Lung (tissue), 11 donors: ENCODE measurements at regions not wholly inside any gene's neighbourhood (a gene's known extent, or its start where the extent isn't known, plus 50 kb on each side); places are given as distances from the start of the nearest gene placed in this dataset.

Experiments
- ATAC-seq: fragments of 200-7000 bp; cut with Tn5 transposase; one replicate; pipeline ENCODE4 v1.9.1; 2020; ENCODE audit warnings: moderate number of reproducible peaks; ENCODE audit not compliant: insufficient read depth, low FRiP score
- DNase-seq, 3 donors: peaks; one replicate each; pipeline ENCODE4 v3.0.0-alpha.2; 2013 to 2017
- H3K27ac ChIP-seq, 2 donors: one replicate each; pipeline ENCODE4 v1.5.1; 2013; ENCODE audit warnings: mild to moderate bottlenecking in 2 of 2, moderate library complexity in 2 of 2, control low read depth in 1 of 2, inconsistent platforms in 1 of 2, low read depth in 1 of 2, low read length in 1 of 2
- H3K27me3 ChIP-seq, 3 donors: one replicate each; pipeline ENCODE4 v1.5.1; 2013; ENCODE audit warnings: low read length in 2 of 3; ENCODE audit not compliant: control insufficient read depth in 3 of 3, insufficient read depth in 3 of 3
- H3K36me3 ChIP-seq, 4 donors: one replicate each; pipeline ENCODE4 v1.5.1; 2013; ENCODE audit warnings: low read length in 4 of 4, mild to moderate bottlenecking in 1 of 4, moderate library complexity in 1 of 4; ENCODE audit not compliant: control insufficient read depth in 4 of 4, insufficient read depth in 4 of 4
- H3K4me1 ChIP-seq, 5 donors: one replicate each; pipeline ENCODE4 v1.5.1; 2013; ENCODE audit warnings: low read length in 5 of 5, mild to moderate bottlenecking in 2 of 5, moderate library complexity in 1 of 5; ENCODE audit not compliant: control insufficient read depth in 5 of 5, insufficient read depth in 5 of 5
- H3K4me3 ChIP-seq: one replicate; pipeline ENCODE4 v1.5.1; 2013; ENCODE audit warnings: mild to moderate bottlenecking, control low read depth, moderate library complexity
- H3K9ac ChIP-seq, 2 donors: one replicate each; pipeline ENCODE4 v1.5.1; 2013; ENCODE audit warnings: low read length in 2 of 2, control low read depth in 1 of 2; ENCODE audit not compliant: insufficient read depth in 1 of 2
- H3K9me3 ChIP-seq, 4 donors: one replicate each; pipeline ENCODE4 v1.5.1; 2013; ENCODE audit warnings: low read length in 3 of 4, mild to moderate bottlenecking in 1 of 4, moderate library complexity in 1 of 4; ENCODE audit not compliant: control insufficient read depth in 4 of 4, insufficient read depth in 3 of 4
- CTCF ChIP-seq: IDR thresholded peaks from 2 replicates; pipeline ENCODE4 v1.5.1; 2012; ENCODE audit warnings: mild to moderate bottlenecking; ENCODE audit errors: control extremely low read depth, extremely low read depth
- WGBS, 2 donors: extraction: QIAGEN DNeasy Blood & Tissue Kit; methylation state at CpG; one replicate each; pipeline ENCODE4 v1.1.7; 2013; 5-methylcytosine and 5-hydroxymethylcytosine counted together
- donor health status: control.
- donor health status: control.
- donor health status: Bipolar disorder and iron deficiency.
- donor health status: healthy.
- donor health status: DM: yes; HTN: yes; CAD: no.

GRCh38 chr20:51118985-51119527 lies 96.1 kb upstream of the KCNG1 start:
- Histone ChIP-seq H3K9me3 (no peaks in the 10 kb centered on the region), H3K4me1 (peaks cover 0 to 16% (median 4%) of the 10 kb centered on the region in 5 donors), H3K4me3 (no peak overlapping the region), H3K9ac (no peak overlapping the region), H3K36me3 (no peaks in the 10 kb centered on the region), H3K27ac (no peak overlapping the region), H3K27me3 (no peaks in the 10 kb centered on the region)
- DNase-seq (no peak), ATAC-seq (no peak)
- TF ChIP-seq CTCF, result no peak
- WGBS, 2 donors, result 91 to 92% methylated on average over 8 of the region's 8 CpGs

GRCh38 chr20:51118216-51118615 lies 95.3 kb upstream of the KCNG1 start:
- ATAC-seq, result no peak
- Histone ChIP-seq H3K27me3 (no peaks in the 10 kb centered on the region), H3K27ac (no peak overlapping the region), H3K4me3 (no peak overlapping the region), H3K9ac (no peak overlapping the region), H3K36me3 (no peaks in the 10 kb centered on the region), H3K4me1 (peaks cover 0 to 16% (median 4%) of the 10 kb centered on the region in 5 donors), H3K9me3 (no peaks in the 10 kb centered on the region)
- no peak for DNase-seq
- WGBS, 2 donors, result 83 to 88% methylated on average over 2 of the region's 2 CpGs
- no peak for TF ChIP-seq CTCF

- Histone ChIP-seq H3K27ac (no peak overlapping the region), H3K9me3 (no peaks in the 10 kb centered on the region), H3K4me1 (peaks cover 0 to 14% (median 4%) of the 10 kb centered on the region in 5 donors), H3K36me3 (no peaks in the 10 kb centered on the region), H3K27me3 (no peaks in the 10 kb centered on the region), H3K9ac (no peak overlapping the region), H3K4me3 (no peak overlapping the region)
- no peak for TF ChIP-seq CTCF
- DNase-seq (no peak), ATAC-seq (no peak)
- WGBS, 2 donors, result 59 to 71% methylated on average over 9 of the region's 9 CpGs
Observed at GRCh38 chr20:51116765-51117686, 94.1 kb upstream of the KCNG1 start.
